GM23248 (cell line): ENCODE measurements at regions not wholly inside any gene's neighbourhood (a gene's known extent, or its start where the extent isn't known, plus 50 kb on each side); places are given as distances from the start of the nearest gene placed in this dataset.

ENCODE experiments used
- EZH2 ChIP-seq: fragments of 200-600 bp; sonication (generic); IDR thresholded peaks from 2 replicates; pipeline ENCODE4 v1.6.1; 2018; ENCODE audit warnings: antibody characterized with exemption, mild to moderate bottlenecking; ENCODE audit not compliant: insufficient read depth, poor library complexity, severe bottlenecking
- EZH2phosphoT487 ChIP-seq: fragments of 200-600 bp; sonication (generic); IDR thresholded peaks from 2 replicates; pipeline ENCODE4 v1.6.1; 2018; ENCODE audit warnings: antibody characterized with exemption, moderate library complexity, mild to moderate bottlenecking, low read depth; ENCODE audit not compliant: insufficient read depth

DNA sequence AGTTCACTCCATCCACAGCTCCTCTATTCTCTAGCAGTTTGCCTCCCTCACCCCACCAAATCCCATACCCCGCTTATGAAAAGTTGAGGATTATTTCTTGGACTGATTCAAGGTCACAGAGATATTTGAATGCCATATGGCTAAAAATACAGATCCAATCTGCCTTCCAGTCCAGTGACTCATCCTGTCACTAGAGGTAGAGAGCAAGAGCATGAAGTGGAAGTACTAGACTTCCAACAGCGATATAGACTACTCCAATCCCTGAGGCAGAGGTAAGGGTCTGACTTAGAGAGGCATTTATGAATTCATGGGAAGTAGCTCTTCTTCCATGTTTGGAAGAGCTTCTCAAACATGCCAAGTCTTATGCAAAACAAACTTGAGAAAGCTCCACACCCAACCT is 72.4 kb upstream of the CCL21 start:
- TF ChIP-seq EZH2 = no peak
- TF ChIP-seq EZH2phosphoT487 = no peak
